Activated naive CD8-positive, alpha-beta T cell treated with anti-CD3 and anti-CD28 coated beads, Interleukin-2, amount 50 U/mL, for 24 hours (primary cell): ENCODE measurements at regions not wholly inside any gene's neighbourhood (a gene's known extent, or its start where the extent isn't known, plus 50 kb on each side); places are given as distances from the start of the nearest gene placed in this dataset.
A peak's percentile ranks its signal among the peaks of the same experiment; 100 is the strongest.

Source experiments
- ATAC-seq: fragments of 150-1000 bp; cut with Tn5 transposase; one replicate; pipeline ENCODE4 v1.10.0; 2021
- DNase-seq: peaks from one replicate; pipeline ENCODE4 v3.0.0; 2021
- H3K27ac Mint-ChIP-seq: one replicate; pipeline ENCODE4 v1.8.0; 2021; ENCODE audit warnings: mild to moderate bottlenecking, mixed read lengths
- H3K27me3 Mint-ChIP-seq: one replicate; pipeline ENCODE4 v1.8.0; 2021; ENCODE audit warnings: mixed read lengths
- H3K36me3 Mint-ChIP-seq: one replicate; pipeline ENCODE4 v1.8.0; 2021; ENCODE audit warnings: low read depth, mixed read lengths
- H3K4me1 Mint-ChIP-seq: one replicate; pipeline ENCODE4 v1.8.0; 2021; ENCODE audit warnings: mixed read lengths
- H3K4me3 Mint-ChIP-seq: one replicate; pipeline ENCODE4 v1.8.0; 2021; ENCODE audit warnings: mild to moderate bottlenecking, moderate library complexity, mixed read lengths
- H3K9me3 Mint-ChIP-seq: one replicate; pipeline ENCODE4 v1.8.0; 2021; ENCODE audit warnings: mixed read lengths

- H3K27ac Mint-ChIP-seq, result no peak overlapping the region
- DNase-seq (no peak), ATAC-seq (no peak)
- peaks cover 3% of the 10 kb centered on the region for H3K4me1 Mint-ChIP-seq
- no peak overlapping the region for H3K4me3 Mint-ChIP-seq
- H3K9me3 Mint-ChIP-seq, result no peaks in the 10 kb centered on the region
- peaks cover 4% of the 10 kb centered on the region for H3K27me3 Mint-ChIP-seq
- H3K36me3 Mint-ChIP-seq, result no peaks in the 10 kb centered on the region
These were observed 113.4 kb upstream of the SCAF11 start for GRCh38 chr12:46103559-46104383.

GRCh38 chr12:46101485-46101869 is 111.1 kb upstream of the SCAF11 start:
- Mint-ChIP-seq H3K27me3 (peaks cover 9% of the 10 kb centered on the region), H3K4me3 (no peak overlapping the region), H3K9me3 (peaks cover under 1% of the 10 kb centered on the region), H3K4me1 (no peaks in the 10 kb centered on the region), H3K36me3 (no peaks in the 10 kb centered on the region), H3K27ac (no peak overlapping the region)
- DNase-seq (no peak), ATAC-seq (no peak)

GRCh38 chr12:46100551-46101484 is 110.4 kb upstream of the SCAF11 start:
- DNase-seq (no peak), ATAC-seq (no peak)
- Mint-ChIP-seq H3K4me1 (no peaks in the 10 kb centered on the region), H3K27ac (no peak overlapping the region), H3K27me3 (peaks cover 10% of the 10 kb centered on the region), H3K36me3 (no peaks in the 10 kb centered on the region), H3K9me3 (peaks cover 5% of the 10 kb centered on the region), H3K4me3 (no peak overlapping the region)

GRCh38 chr12:46089414-46090162 is 99.2 kb upstream of the SCAF11 start:
- Mint-ChIP-seq H3K4me1 (peaks cover 3% of the 10 kb centered on the region), H3K27ac (no peak overlapping the region), H3K9me3 (no peaks in the 10 kb centered on the region), H3K36me3 (no peaks in the 10 kb centered on the region), H3K4me3 (no peak overlapping the region), H3K27me3 (peaks cover 12% of the 10 kb centered on the region)
- no peak for ATAC-seq
- DNase-seq, result no peak

GRCh38 chr12:46087916-46088439 is 97.6 kb upstream of the SCAF11 start:
- ATAC-seq (no peak), DNase-seq (no peak)
- Mint-ChIP-seq H3K27me3 (peaks cover 7% of the 10 kb centered on the region), H3K4me3 (no peak overlapping the region), H3K4me1 (peaks cover 3% of the 10 kb centered on the region), H3K9me3 (no peaks in the 10 kb centered on the region), H3K27ac (no peak overlapping the region), H3K36me3 (no peaks in the 10 kb centered on the region)

- no peaks in the 10 kb centered on the region for H3K36me3 Mint-ChIP-seq
- no peak overlapping the region for H3K27ac Mint-ChIP-seq
- H3K9me3 Mint-ChIP-seq, result no peaks in the 10 kb centered on the region
- H3K4me3 Mint-ChIP-seq, result no peak overlapping the region
- peaks cover 6% of the 10 kb centered on the region for H3K27me3 Mint-ChIP-seq
- ATAC-seq (no peak), DNase-seq (no peak)
- H3K4me1 Mint-ChIP-seq, result peaks cover 3% of the 10 kb centered on the region
These were observed 94.6 kb upstream of the SCAF11 start for GRCh38 chr12:46084666-46085631.

GRCh38 chr12:46082490-46083200 is 92.3 kb upstream of the SCAF11 start:
- DNase-seq (no peak), ATAC-seq (no peak)
- no peak overlapping the region for H3K4me3 Mint-ChIP-seq
- H3K4me1 Mint-ChIP-seq, result no peaks in the 10 kb centered on the region
- H3K36me3 Mint-ChIP-seq, result no peaks in the 10 kb centered on the region
- no peaks in the 10 kb centered on the region for H3K27me3 Mint-ChIP-seq
- no peak overlapping the region for H3K27ac Mint-ChIP-seq
- peaks cover 8% of the 10 kb centered on the region for H3K9me3 Mint-ChIP-seq

- ATAC-seq (no peak), DNase-seq (no peak)
- Mint-ChIP-seq H3K4me1 (peaks cover 3% of the 10 kb centered on the region), H3K36me3 (no peaks in the 10 kb centered on the region), H3K27me3 (no peaks in the 10 kb centered on the region), H3K27ac (no peak overlapping the region), H3K4me3 (no peak overlapping the region), H3K9me3 (peaks cover 2% of the 10 kb centered on the region)
These were observed 82.9 kb upstream of the SCAF11 start for GRCh38 chr12:46073321-46073720.

- H3K36me3 Mint-ChIP-seq, result no peaks in the 10 kb centered on the region
- H3K4me1 Mint-ChIP-seq, result peaks cover 3% of the 10 kb centered on the region
- ATAC-seq (peak; percentile 89), DNase-seq (peak; percentile 69)
- H3K4me3 Mint-ChIP-seq, result peak overlapping the region; percentile 21
- no peaks in the 10 kb centered on the region for H3K27me3 Mint-ChIP-seq
- no peaks in the 10 kb centered on the region for H3K9me3 Mint-ChIP-seq
- no peak overlapping the region for H3K27ac Mint-ChIP-seq
These were observed 81.6 kb upstream of the SCAF11 start for GRCh38 chr12:46071769-46072624.

- no peak for ATAC-seq
- H3K36me3 Mint-ChIP-seq, result no peaks in the 10 kb centered on the region
- no peak overlapping the region for H3K27ac Mint-ChIP-seq
- no peak for DNase-seq
- H3K4me1 Mint-ChIP-seq, result peaks cover 7% of the 10 kb centered on the region
- H3K4me3 Mint-ChIP-seq, result no peak overlapping the region
- no peaks in the 10 kb centered on the region for H3K9me3 Mint-ChIP-seq
- no peaks in the 10 kb centered on the region for H3K27me3 Mint-ChIP-seq
These were observed 81.0 kb upstream of the SCAF11 start for GRCh38 chr12:46071335-46071734.

- ATAC-seq, result peak; percentile 48
- no peaks in the 10 kb centered on the region for H3K27me3 Mint-ChIP-seq
- H3K36me3 Mint-ChIP-seq, result no peaks in the 10 kb centered on the region
- H3K9me3 Mint-ChIP-seq, result no peaks in the 10 kb centered on the region
- peaks cover 4% of the 10 kb centered on the region for H3K4me1 Mint-ChIP-seq
- DNase-seq, result no peak
- no peak overlapping the region for H3K4me3 Mint-ChIP-seq
- H3K27ac Mint-ChIP-seq, result no peak overlapping the region
These were observed 76.7 kb upstream of the SCAF11 start for GRCh38 chr12:46067094-46067493.

- Mint-ChIP-seq H3K36me3 (no peaks in the 10 kb centered on the region), H3K4me3 (no peak overlapping the region), H3K9me3 (no peaks in the 10 kb centered on the region), H3K4me1 (peaks cover 4% of the 10 kb centered on the region), H3K27ac (no peak overlapping the region), H3K27me3 (no peaks in the 10 kb centered on the region)
- DNase-seq (no peak), ATAC-seq (no peak)
These were observed 75.2 kb upstream of the SCAF11 start for GRCh38 chr12:46065412-46066166.
